ENCODE measurements at regions not wholly inside any gene's neighbourhood (a gene's known extent, or its start where the extent isn't known, plus 50 kb on each side); places are given as distances from the start of the nearest gene placed in this dataset.

DNA sequence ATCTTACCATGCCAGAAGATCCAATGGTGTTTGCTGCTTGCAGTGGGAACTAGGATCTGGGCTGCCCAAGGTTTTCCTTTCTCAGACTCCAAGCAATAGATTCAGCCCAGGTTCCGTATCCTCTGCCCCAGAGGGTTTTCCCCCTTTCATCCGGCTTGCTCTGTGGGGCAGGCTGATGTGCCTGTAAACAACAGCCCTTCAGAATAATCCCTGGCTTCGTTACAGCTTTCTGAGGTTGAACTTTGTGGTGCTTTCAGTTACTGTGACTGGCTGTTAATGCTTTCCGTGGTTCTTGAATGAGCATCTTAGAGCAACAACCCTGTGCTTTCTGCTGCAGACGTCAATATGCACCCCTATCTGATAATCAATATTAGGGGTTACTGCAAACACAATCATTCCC is 400.4 kb downstream of the BTBD3 start:
- TF ChIP-seq, protein P1, sequence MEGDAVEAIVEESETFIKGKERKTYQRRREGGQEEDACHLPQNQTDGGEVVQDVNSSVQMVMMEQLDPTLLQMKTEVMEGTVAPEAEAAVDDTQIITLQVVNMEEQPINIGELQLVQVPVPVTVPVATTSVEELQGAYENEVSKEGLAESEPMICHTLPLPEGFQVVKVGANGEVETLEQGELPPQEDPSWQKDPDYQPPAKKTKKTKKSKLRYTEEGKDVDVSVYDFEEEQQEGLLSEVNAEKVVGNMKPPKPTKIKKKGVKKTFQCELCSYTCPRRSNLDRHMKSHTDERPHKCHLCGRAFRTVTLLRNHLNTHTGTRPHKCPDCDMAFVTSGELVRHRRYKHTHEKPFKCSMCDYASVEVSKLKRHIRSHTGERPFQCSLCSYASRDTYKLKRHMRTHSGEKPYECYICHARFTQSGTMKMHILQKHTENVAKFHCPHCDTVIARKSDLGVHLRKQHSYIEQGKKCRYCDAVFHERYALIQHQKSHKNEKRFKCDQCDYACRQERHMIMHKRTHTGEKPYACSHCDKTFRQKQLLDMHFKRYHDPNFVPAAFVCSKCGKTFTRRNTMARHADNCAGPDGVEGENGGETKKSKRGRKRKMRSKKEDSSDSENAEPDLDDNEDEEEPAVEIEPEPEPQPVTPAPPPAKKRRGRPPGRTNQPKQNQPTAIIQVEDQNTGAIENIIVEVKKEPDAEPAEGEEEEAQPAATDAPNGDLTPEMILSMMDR (IDR thresholded peaks at IDR 0.05) = no peak
- no peak for TF ChIP-seq POLR2A (IDR thresholded peaks at IDR 0.05)

All from tibial nerve (tissue), 3 donors.